ACC112 (cell line): ENCODE measurements at regions not wholly inside any gene's neighbourhood (a gene's known extent, or its start where the extent isn't known, plus 50 kb on each side); places are given as distances from the start of the nearest gene placed in this dataset.
"Not testable (repeated sequence)": the region's sequence is repeated elsewhere in the genome, so short reads cannot be mapped to it uniquely, and the experiment has no call there.

Experiments used
- H2AFZ ChIP-seq: fragments of 200-600 bp; sonication (generic); one replicate; pipeline ENCODE4 v1.6.0; 2017; ENCODE audit warnings: antibody characterized with exemption, low read length; ENCODE audit not compliant: unreplicated experiment
- H3K27ac ChIP-seq: fragments of 200-600 bp; sonication (generic); 2 replicates; pipeline ENCODE4 v1.5.1; 2014; ENCODE audit warnings: low read depth, mild to moderate bottlenecking, antibody characterized with exemption, low read length, moderate library complexity
- H3K27me3 ChIP-seq: fragments of 200-600 bp; sonication (generic); 2 replicates; pipeline ENCODE4 v1.6.1; 2014; ENCODE audit warnings: mild to moderate bottlenecking, antibody characterized with exemption, low read length, moderate library complexity, mixed read lengths; ENCODE audit not compliant: insufficient read depth
- H3K36me3 ChIP-seq: fragments of 200-600 bp; sonication (generic); 2 replicates; pipeline ENCODE4 v1.6.1; 2016; ENCODE audit warnings: mild to moderate bottlenecking, antibody characterized with exemption, low read length, moderate library complexity, mixed read lengths; ENCODE audit not compliant: insufficient read depth
- H3K4me1 ChIP-seq: fragments of 200-600 bp; sonication (generic); one replicate; pipeline ENCODE4 v1.6.1; 2016; ENCODE audit warnings: low read length, mixed read lengths; ENCODE audit not compliant: insufficient read depth, unreplicated experiment, control insufficient read depth
- H3K4me3 ChIP-seq: fragments of 200-600 bp; sonication (generic); 2 replicates; pipeline ENCODE4 v1.5.1; 2014; ENCODE audit warnings: mild to moderate bottlenecking, low read depth, low read length
- H3K79me2 ChIP-seq: fragments of 200-600 bp; sonication (generic); one replicate; pipeline ENCODE4 v1.6.0; 2016; ENCODE audit warnings: low read length; ENCODE audit not compliant: control insufficient read depth, unreplicated experiment, insufficient read depth

DNA sequence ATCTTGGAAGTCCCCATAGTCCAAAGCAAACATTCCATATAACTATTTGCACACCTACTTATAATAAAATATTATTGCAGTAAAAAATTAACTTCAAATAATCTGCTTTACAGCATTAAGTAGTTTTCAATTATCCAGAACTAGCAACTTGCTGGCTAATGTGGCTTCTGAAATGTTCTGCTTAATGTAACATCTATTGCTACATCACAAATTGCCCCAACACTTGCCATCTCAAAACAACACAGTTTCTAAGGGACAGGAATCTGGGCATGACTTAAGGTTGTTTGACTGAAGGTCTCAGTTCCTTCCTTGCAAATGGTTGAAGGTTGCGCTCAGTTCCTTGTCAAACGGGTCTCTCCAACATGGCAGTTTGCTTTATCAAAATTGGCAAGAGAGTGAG lies 378.5 kb upstream of the SEMA3C start:
- Histone ChIP-seq H3K27me3 (no peaks in the 10 kb centered on the region), H3K27ac (peak overlapping the region; percentile 34; the same call in 1 of the 2 replicates), H3K79me2 (no peaks in the 10 kb centered on the region), H3K36me3 (no peaks in the 10 kb centered on the region), H2AFZ (peak overlapping the region; percentile 61), H3K4me3 (no peak overlapping the region), H3K4me1 (peaks cover 41% of the 10 kb centered on the region)

DNA sequence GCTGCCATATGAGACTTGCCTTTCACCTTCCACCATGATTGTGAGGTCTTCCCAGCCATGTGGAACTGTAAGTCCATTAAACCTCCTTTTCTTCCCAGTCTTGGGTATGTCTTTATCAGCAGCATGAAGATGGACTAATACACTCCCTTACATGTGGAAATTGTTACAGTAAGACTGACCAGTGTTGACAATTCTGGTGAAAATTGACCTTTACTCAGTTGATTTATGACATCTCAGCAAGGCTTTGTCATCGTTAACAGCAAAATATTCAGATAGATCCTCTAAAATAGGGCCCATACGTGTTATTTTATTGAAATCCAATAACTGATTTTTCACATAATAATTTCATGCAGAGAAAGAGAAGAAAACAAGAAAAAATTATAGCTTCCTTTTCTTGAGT lies 377.9 kb upstream of the SEMA3C start:
- Histone ChIP-seq H3K79me2 (no peaks in the 10 kb centered on the region), H3K36me3 (no peaks in the 10 kb centered on the region), H3K27ac (no peak overlapping the region), H3K27me3 (no peaks in the 10 kb centered on the region), H3K4me3 (no peak overlapping the region), H2AFZ (no peak overlapping the region), H3K4me1 (peaks cover 41% of the 10 kb centered on the region)

DNA sequence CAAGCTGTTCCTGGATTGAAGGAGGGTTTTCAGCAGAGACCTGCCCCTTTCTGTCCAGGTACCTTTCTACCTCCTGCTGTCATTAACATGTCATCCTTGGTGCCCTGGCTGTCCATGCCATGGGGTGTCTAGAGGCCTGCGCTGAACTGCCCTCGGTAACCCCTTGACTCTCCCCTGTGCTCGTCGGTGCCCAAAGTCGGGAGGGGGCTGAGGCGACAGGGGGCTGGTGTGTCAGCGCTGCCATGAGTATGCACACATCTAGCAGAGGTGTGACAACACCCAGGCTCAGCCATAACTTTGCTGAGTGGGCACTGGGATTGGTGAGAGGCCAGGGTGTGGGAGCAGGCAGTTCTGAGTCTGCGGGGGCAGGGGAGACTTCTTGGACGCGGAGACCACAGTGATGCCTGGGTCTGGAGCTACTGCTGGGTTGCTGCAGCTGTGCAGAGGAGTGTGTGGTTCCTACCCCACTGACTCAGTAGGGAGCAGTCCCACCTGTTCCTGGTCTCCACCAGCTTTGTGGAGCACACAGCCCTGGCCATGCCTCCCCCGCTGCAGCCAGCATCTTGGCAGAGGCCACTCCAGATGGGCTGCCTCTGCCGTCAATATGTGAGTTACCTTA lies 376.2 kb upstream of the SEMA3C start:
- H3K79me2 ChIP-seq, result no peaks in the 10 kb centered on the region
- peaks cover 30% of the 10 kb centered on the region for H3K4me1 ChIP-seq
- H2AFZ ChIP-seq, result no peak overlapping the region
- H3K27ac ChIP-seq, result no peak overlapping the region
- no peak overlapping the region for H3K4me3 ChIP-seq
- H3K27me3 ChIP-seq, result no peaks in the 10 kb centered on the region
- no peaks in the 10 kb centered on the region for H3K36me3 ChIP-seq

DNA sequence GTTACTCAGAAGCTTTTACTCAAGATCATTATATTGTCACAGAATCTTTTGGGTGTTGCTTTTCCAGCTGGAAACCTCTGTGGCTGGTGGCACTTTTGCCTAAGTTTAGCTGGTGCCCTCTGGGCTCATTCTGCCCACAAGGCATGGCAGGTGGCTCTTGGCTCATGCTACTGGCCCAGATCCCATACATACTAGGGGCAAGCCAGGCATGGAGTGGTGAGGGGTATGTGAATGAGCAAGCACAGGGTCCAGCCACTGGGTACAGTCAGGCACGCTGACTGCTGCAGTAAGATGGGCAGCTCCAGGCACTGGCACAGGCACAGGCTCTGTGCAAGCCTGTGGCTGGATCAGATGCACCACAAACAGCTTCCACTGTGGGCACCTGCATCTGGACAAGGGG lies 375.0 kb upstream of the SEMA3C start:
- no peaks in the 10 kb centered on the region for H3K79me2 ChIP-seq
- H3K27me3 ChIP-seq, result no peaks in the 10 kb centered on the region
- H2AFZ ChIP-seq, result no peak overlapping the region
- no peak overlapping the region for H3K4me3 ChIP-seq
- H3K27ac ChIP-seq, result no peak overlapping the region
- H3K36me3 ChIP-seq, result no peaks in the 10 kb centered on the region
- peaks cover 22% of the 10 kb centered on the region for H3K4me1 ChIP-seq

DNA sequence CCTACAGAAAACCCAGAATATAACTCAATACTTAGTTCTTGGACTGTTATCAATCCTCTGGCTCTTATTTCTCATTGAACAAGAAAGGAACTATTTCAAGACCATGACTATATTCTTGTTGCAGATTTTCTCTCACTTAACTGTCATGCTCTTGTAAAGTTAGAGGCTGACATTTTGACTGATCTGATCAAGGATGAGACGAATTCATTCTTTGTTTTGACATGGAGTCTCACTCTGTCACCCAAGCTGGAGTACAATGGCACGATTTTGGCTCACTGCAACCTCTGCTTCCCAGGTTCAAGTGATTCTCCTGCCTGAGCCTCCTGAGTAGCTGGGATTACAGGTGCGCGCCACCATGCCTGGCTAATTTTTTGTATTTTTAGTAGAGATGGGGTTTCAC lies 367.9 kb upstream of the SEMA3C start:
- peaks cover 17% of the 10 kb centered on the region for H3K4me1 ChIP-seq
- H3K27ac ChIP-seq, H2AFZ ChIP-seq, H3K4me3 ChIP-seq, H3K27me3 ChIP-seq, H3K36me3 ChIP-seq, H3K79me2 ChIP-seq: not testable (repeated sequence)

DNA sequence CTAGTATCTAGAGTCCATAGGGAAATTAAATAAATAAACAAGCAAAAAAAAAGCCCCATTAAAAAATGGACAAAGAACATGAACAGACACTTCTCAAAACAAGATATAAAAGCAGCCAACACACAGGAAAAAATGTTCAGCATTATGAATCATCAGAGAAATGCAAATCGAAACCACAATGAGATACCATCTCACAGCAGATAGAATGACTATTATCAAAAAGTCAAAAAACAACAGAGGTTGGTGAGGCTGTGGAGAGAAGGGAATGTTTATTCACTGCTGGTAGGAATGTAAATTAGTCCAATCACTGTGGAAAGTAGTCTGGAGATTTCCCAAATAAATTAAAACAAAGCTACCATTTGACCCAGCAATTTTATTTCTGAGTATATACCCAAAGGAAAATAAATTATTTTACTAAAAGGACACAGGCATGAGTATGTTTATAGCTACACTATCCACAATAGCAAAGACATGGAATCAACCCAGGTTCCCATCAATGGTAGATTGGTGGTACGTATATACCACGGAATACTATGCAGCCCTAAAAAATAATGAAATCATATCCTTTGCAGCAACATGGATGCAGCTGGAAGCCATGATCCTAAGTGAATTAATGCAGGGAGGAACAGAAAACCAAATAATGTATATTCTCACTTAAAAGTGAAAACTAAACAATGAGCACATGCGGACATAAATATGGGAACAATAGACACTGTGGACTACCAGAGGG lies 366.5 kb upstream of the SEMA3C start:
- Histone ChIP-seq H3K4me1 (peaks cover 17% of the 10 kb centered on the region), H3K27ac (peak overlapping the region; percentile 71), H3K4me3 (peak overlapping the region; percentile 26; the same call in 1 of the 2 replicates), H2AFZ (no peak overlapping the region), H3K36me3 (0 out of 2 replicates have a peak, but pooled peaks cover 3% of the 10 kb centered on the region), H3K27me3 (no peaks in the 10 kb centered on the region), H3K79me2 (no peaks in the 10 kb centered on the region)

DNA sequence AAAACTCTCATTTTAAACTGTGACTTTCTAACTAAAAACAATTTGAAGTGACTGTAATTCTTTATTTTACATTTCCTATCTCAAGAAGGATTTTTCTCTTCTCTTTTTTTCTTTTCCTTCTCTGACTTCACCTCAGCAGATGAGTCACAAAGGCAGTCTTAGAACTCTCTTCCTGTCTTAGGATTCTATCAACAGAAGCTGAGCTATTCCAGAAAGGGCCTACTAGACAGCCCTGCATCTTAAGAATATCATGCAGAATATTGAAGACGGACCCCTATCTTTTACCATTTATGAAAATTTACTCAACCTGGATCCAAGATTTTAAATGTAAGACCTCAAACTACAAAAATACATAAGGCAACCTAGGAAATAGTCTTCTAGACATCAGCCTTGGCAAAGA lies 365.7 kb upstream of the SEMA3C start:
- 0 out of 2 replicates have a peak, but pooled peaks cover 3% of the 10 kb centered on the region for H3K36me3 ChIP-seq
- H3K4me3 ChIP-seq, result peak overlapping the region; percentile 26; the same call in 1 of the 2 replicates
- no peaks in the 10 kb centered on the region for H3K79me2 ChIP-seq
- H3K4me1 ChIP-seq, result peaks cover 17% of the 10 kb centered on the region
- no peaks in the 10 kb centered on the region for H3K27me3 ChIP-seq
- peak overlapping the region; percentile 71 for H3K27ac ChIP-seq
- H2AFZ ChIP-seq, result peak overlapping the region; percentile 70

DNA sequence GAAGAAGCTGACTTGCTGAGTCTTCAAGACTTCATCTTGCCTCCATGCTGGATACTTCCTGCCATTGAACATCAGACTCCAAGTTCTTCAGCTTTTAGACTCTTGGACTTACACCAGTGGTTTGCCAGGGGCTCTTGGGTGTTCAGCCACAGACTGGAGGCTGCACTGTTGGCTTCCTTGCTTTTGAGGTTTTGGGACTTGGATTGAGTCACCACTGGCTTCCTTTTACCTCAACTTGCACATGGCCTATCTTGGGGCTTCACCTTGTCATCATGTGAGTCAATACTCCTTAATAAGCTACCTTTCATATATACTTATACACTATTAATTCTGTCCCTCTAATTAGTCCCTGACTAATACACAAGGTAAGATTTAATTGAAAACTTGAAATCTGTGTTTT lies 361.7 kb upstream of the SEMA3C start:
- H3K4me1 ChIP-seq, result peaks cover 17% of the 10 kb centered on the region
- no peaks in the 10 kb centered on the region for H3K79me2 ChIP-seq
- H3K27me3 ChIP-seq, result no peaks in the 10 kb centered on the region
- H2AFZ ChIP-seq, result no peak overlapping the region
- 0 out of 2 replicates have a peak, but pooled peaks cover under 1% of the 10 kb centered on the region for H3K36me3 ChIP-seq
- H3K27ac ChIP-seq, result no peak overlapping the region
- H3K4me3 ChIP-seq, result no peak overlapping the region

DNA sequence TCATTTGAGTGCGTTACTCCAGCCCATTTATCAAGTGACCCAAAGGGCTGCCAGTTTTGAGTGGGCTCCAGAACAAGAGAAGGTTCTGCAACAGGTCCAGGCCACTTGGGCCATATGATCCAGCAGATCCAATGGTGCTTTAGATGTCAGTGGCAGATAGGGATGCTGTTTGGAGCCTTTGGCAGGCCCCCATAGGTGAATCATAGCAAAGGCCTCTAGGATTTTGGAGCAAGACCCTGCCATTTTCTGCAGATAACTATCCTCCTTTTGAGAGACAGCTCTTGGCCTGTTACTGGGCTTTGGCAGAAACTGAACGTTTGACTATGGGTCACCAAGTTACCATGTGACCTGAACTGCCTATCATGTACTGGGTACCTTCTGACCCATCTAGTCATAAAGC lies 358.8 kb upstream of the SEMA3C start:
- Histone ChIP-seq H3K27me3 (no peaks in the 10 kb centered on the region), H3K4me1 (no peaks in the 10 kb centered on the region), H3K36me3 (no peaks in the 10 kb centered on the region), H3K4me3 (no peak overlapping the region), H2AFZ (no peak overlapping the region), H3K27ac (no peak overlapping the region), H3K79me2 (no peaks in the 10 kb centered on the region)

DNA sequence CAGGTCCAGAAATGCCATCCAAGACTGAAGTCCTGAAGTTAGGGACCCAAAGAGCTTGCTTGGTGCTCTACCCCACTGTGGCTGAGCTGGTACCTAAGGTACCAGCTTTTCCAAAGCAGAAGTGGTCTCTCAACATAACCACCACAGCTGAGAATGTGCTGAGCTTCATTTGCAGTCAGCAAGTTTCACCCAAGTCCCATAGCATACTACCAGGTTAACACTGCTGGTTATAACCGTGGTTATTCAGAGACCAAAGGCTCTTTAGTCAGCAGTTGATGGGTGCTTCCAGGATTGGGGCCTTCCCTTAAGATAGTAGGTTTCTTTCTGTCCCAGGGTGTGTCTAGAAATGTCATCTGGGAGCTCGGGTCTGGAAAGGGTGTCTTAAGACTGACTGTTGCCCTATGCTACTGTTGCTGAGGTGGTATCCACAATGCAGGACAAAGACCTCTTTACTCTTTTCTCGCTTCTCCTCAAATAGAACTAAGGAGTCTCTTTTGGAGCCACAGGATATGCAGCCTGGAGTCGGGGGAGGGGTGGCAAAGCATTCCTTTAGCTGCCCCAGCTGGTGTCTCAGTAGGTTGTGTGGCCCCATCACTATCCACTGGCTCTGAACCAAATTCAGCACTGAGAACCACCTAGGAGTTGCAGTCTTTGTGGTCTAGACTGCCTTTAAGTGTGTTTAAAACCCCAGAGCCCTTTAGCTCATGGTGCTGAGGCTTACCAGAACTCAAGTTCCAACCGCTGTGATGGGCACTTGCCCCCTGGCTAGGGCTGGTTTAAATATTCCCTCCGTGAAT lies 354.9 kb upstream of the SEMA3C start:
- Histone ChIP-seq H2AFZ (no peak overlapping the region), H3K36me3 (no peaks in the 10 kb centered on the region), H3K27me3 (no peaks in the 10 kb centered on the region), H3K79me2 (no peaks in the 10 kb centered on the region), H3K27ac (no peak overlapping the region), H3K4me3 (no peak overlapping the region), H3K4me1 (no peaks in the 10 kb centered on the region)
